AG09309 (cell line): ENCODE measurements at regions not wholly inside any gene's neighbourhood (a gene's known extent, or its start where the extent isn't known, plus 50 kb on each side); places are given as distances from the start of the nearest gene placed in this dataset.

Source experiments
- DNase-seq: peaks from one replicate; pipeline ENCODE4 v3.0.0-alpha.2; 2010; ENCODE audit warnings: low read depth
- H3K4me3 ChIP-seq: 2 replicates; pipeline ENCODE4 v1.5.1; 2011; ENCODE audit warnings: mild to moderate bottlenecking, low read depth, low read length, moderate library complexity; ENCODE audit not compliant: control insufficient read depth
- CTCF ChIP-seq: IDR thresholded peaks from 2 replicates; pipeline ENCODE4 v1.5.1; 2011; ENCODE audit warnings: mild to moderate bottlenecking, low read depth, low read length, inconsistent platforms; ENCODE audit not compliant: insufficient read depth, control insufficient read depth; ENCODE audit errors: missing control alignments

GRCh38 chr11:130785380-130786116 lies 130.7 kb downstream of the SNX19 start:
- H3K4me3 ChIP-seq: no peak overlapping the region
- TF ChIP-seq CTCF: no peak
- no peak for DNase-seq

- H3K4me3 ChIP-seq: no peak overlapping the region
- DNase-seq: no peak
- TF ChIP-seq CTCF: no peak
Measured at GRCh38 chr11:130786586-130786985, 129.7 kb downstream of the SNX19 start.

- no peak for TF ChIP-seq CTCF
- no peak overlapping the region for H3K4me3 ChIP-seq
- no peak for DNase-seq
Measured at GRCh38 chr11:130787092-130787616, 129.1 kb downstream of the SNX19 start.

- no peak overlapping the region for H3K4me3 ChIP-seq
- no peak for DNase-seq
- TF ChIP-seq CTCF: no peak
Measured at GRCh38 chr11:130787973-130788570, 128.2 kb downstream of the SNX19 start.

- H3K4me3 ChIP-seq: no peak overlapping the region
- no peak for TF ChIP-seq CTCF
- no peak for DNase-seq
Measured at GRCh38 chr11:130789056-130789640, 127.1 kb downstream of the SNX19 start.

GRCh38 chr11:130790689-130791088 lies 125.6 kb downstream of the SNX19 start:
- H3K4me3 ChIP-seq: no peak overlapping the region
- no peak for DNase-seq
- no peak for TF ChIP-seq CTCF
